NOMO-1 treated with dmso at 0.1 percent for 144 hours (cell line): ENCODE measurements at regions not wholly inside any gene's neighbourhood (a gene's known extent, or its start where the extent isn't known, plus 50 kb on each side); places are given as distances from the start of the nearest gene placed in this dataset.
"Not testable (repeated sequence)": the region's sequence is repeated elsewhere in the genome, so short reads cannot be mapped to it uniquely, and the experiment has no call there.

ENCODE experiments used
- DNase-seq: peaks from one replicate; lab custom pipeline; 2025; ENCODE audit not compliant: unreplicated experiment; lab: John Stamatoyannopoulos, UW

GRCh38 chr13:85610024-85610423 lies 189.2 kb downstream of the SLITRK6 start:
- no peak for DNase-seq

DNA sequence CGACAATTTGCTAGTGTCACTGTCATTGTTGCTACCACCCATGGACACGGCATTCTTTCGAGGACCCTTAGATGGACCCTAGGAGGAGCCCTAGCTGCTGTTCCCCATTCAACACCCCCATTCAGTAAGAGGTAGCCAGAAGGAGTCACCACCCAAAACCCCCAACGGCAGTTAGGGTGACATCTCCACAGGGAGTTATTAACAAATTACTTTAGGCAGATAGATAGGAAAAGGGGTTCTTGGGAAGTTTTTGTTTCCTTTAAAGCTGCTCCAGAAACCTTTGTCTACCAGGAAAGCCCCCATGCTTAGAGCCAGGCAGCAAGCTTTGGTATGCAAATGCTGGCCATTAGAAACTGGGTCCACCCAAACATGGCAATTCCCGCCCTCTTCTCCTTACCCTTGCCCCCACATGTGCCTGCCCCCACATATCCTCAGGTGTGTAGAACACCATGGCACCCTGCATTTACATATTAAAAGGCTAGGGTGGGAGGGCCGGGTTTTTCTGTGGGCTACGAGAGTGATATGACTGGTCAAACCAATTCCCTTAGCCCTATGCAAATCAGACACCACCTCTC lies 190.9 kb downstream of the SLITRK6 start:
- DNase-seq: no peak

DNA sequence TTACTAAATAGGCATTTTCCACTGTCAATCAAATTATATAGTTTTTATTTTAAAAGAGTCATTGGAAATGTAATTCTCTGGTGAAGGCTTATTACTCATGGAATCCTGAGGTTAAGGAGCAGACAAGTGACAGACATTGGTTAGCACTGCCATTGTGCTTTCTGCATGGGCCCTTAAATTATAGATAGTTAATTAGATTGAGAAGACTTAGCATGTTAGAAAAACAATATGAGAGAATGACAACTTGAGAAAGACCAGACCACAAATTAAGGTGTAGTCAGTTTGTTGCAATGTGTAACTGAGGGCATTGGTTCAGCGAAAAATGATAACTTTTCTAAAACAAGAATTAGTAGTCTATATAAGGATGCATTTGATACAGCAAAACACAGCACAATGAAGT lies 195.5 kb downstream of the SLITRK6 start:
- DNase-seq: no peak

DNA sequence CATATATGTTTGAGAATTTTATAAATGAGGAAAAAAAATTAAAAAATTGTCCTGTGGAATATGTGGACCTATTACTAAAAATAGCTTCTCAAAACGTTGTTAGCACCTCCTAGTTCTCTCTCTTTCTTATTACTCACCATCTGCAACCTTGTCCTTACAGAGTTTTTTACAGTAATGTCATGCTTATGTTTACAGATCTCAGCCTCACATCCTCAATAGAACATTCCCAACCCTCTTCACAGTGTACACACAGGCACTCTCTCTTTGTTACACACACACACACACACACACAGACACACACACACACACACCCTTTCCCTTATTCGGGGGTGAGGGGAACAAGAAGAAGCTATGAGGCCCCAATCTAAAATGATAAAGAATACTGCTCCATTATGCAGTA lies 197.7 kb downstream of the SLITRK6 start:
- DNase-seq: no peak

DNA sequence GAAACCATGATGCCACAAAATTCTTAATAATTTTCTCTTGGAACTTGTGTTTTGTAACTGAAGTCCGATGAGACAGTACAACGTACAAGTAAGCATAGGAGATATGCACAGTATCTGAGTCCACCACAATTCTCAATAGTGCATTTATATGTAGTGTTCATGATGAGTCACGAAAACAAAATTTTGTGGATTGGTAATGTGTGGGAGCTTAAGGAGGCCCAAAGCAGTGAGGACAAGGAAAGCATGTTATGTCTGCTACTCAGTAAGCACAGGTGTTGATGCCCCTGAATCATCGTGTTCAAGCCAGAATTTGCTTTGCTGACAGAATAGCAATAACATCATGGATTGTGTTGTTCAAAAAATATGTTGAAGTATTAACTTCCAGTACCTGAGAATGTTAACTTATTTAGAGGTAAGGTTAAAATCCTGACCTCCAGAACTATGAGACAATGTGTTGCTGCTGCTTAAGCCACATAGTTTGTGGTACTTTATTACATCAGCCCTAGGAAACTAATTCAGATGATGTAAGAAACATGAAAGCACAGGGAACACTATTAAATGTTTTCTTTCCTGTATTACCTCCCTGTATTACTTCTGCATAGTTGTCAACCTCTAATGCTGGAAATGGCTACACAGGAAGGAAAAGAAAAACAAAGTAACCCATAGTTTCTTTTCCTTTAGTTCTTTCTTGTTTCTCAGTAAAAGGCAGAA lies 201.3 kb downstream of the SLITRK6 start:
- no peak for DNase-seq

DNA sequence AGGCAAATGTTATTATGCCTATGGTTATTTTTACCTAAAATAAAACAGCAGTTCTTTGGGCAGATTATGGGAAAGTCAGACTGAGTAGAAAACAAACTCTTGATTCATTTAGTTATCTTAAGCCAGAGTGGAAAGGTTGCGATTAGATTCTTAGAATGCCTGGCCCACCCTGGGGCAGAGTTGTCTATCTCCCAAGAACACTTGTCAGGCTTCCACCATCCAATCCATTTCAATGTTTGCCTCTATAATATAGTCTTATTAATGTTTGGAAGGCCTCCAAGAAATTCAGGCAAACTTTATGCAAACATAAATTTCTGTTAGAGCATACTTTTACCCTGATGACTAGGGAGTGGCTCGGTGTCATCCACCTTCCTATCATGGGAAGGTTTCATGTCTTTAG lies 207.0 kb downstream of the SLITRK6 start:
- DNase-seq: no peak

GRCh38 chr13:85590231-85590931 lies 208.8 kb downstream of the SLITRK6 start:
- DNase-seq: no peak

DNA sequence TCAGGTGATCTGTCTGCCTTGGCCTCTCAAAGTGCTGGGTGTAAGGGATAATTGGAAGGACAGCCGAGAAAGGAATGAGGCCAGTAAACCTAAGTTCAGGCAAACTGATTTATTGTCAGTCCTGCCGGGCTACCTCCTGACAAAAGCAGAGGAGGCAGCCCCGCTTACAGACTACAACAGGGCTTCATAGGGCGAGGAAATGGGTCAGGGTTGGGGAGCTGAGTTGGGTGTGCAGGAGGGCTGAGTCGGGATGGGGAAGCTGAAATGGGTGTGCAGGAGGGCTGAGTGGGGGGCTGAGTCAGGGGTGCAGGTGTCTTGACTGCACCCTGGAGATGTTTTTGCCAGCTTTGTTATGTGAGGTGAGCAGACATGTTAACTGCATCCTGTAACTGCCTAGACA lies 210.2 kb downstream of the SLITRK6 start:
- DNase-seq: no peak

DNA sequence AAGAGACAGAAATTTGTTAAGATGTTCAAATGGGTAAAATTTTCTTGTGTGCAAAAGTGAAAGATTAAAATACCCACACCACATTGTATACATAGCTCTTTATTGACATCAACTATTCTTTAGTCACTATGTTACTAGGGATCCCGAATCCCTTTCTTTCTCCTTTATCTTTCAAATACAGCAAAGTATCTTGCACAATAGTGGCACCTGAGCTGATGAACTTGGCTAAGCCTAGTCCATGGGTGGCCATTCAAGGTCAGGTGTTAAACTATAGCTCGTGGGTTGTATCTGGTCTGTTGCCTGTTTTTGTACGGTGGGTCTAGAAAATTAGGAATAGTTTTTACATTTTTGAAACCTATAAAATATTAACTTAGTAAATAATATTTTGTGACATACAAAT lies 210.9 kb downstream of the SLITRK6 start:
- DNase-seq: no peak

GRCh38 chr13:85586856-85587255 lies 212.4 kb downstream of the SLITRK6 start:
- DNase-seq: no peak

DNA sequence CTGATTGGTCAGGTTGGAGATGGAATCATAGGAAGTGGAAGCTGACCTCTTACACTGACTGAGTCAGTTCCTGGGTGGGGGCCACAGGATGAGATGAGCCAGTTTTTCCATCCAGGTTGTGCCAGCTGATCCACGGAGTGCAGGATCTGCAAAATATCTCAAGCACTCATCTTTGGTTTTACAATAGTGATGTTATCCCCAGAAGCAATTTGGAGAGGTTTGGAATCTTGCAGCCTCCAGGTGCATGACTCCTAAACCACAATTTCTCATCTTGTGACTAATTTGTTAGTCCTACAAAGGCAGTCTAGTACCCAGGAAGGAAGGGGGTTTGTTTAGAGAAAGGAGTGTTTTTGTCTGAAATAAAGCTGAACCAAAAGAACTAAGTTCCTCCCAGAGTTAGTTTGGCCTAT lies 212.8 kb downstream of the SLITRK6 start:
- DNase-seq: no peak

DNA sequence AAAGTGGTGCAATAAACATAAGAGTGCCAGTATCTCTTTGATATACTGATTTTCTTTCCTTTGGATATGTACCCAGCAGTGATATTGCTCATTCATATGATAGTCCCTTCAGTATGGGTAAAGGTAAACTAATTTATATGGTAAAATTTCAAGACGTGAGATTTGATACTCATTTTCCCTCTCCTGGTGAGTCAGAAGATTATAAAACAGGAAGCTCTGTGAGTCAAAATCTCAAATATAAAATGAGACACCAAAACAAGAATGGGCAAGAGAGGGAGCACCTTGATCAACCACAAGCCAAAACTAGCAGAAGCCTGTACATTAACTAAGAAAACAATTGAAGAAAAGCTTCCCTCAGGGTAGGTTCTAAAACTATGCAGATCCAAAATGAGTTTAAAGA lies 216.3 kb downstream of the SLITRK6 start:
- no peak for DNase-seq

- no peak for DNase-seq
Observed at GRCh38 chr13:85575110-85575509, 224.1 kb downstream of the SLITRK6 start.

DNA sequence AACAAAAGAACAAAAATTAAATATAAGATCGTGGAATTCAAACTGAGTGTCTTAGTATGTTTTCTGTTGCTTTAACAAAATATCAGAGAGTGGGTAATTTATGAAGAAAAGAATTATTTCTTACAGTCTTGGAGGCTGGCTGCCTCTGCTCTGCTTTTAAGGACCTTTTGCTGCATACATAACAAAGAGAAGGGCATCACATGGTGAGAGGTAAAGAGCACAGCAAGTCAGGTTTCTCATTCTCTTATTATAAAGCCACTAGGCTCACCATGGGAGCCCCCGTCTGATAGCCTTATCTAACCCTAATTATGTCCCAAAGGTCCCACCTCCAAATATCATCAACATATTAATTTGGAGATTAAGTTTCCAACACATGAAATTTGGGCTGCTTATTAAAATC lies 231.3 kb downstream of the SLITRK6 start:
- no peak for DNase-seq

- DNase-seq: no peak
Observed at GRCh38 chr13:85565652-85566051, 233.6 kb downstream of the SLITRK6 start.

GRCh38 chr13:85564598-85564997 lies 234.6 kb downstream of the SLITRK6 start:
- no peak for DNase-seq

- DNase-seq: no peak
Observed at GRCh38 chr13:85562282-85562681, 236.9 kb downstream of the SLITRK6 start.

DNA sequence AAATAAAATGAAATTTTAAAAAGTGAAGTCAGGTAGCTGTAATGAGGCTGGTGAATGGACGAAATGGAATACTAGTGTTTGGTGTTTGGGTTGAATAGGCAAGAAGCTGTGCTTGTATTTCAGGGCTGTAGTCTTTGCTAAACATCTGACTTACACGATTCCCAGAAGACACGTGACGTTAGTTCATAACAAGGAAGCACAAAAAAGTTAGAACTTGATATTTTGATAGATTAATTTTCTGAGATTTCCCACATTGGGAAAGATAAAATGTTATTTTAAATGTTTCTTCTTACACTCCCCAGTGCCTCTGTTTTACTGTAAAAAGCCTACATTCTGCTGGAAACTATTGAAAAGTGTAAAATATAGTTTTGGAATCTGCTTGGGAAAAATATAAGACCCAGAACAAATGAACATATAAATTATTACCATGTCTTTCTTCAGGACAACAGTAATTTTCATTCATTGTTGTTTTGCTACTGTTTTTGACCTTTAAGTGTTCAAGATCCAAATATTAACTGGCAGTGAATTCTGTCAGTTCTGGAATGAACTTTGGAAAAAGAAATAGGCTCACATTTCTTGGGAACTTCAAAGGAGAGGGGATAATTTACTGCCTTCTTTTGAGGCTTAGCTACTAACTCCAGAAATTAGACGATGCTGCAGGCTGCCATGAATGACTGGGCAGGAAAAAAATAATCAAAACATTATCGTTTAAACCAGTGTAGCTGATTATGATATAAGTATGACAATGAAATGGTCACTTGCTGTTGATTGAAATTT lies 241.3 kb downstream of the SLITRK6 start:
- DNase-seq: no peak

- DNase-seq: no peak
Observed at GRCh38 chr13:85551012-85551411, 248.2 kb downstream of the SLITRK6 start.

GRCh38 chr13:85549819-85550218 lies 249.4 kb downstream of the SLITRK6 start:
- DNase-seq: no peak

DNA sequence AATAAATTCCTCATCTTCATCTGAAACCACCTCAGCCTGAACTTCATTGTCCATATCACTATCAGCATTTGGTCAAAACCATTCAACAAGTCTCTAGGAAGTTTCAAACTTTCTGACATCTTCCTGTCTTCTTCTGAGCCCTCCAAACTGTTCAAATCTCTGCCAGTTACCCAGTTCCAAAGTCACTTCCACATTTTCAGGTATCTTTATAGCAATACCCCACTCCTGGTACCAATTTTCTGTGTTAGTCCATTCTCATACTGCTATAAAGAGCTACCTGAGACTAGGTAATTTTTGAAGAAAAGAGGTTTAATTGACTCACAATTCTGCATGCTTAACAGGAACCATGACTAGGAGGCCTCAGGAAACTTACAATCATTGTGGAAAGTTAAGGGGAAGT lies 250.4 kb downstream of the SLITRK6 start:
- DNase-seq: not testable (repeated sequence)

DNA sequence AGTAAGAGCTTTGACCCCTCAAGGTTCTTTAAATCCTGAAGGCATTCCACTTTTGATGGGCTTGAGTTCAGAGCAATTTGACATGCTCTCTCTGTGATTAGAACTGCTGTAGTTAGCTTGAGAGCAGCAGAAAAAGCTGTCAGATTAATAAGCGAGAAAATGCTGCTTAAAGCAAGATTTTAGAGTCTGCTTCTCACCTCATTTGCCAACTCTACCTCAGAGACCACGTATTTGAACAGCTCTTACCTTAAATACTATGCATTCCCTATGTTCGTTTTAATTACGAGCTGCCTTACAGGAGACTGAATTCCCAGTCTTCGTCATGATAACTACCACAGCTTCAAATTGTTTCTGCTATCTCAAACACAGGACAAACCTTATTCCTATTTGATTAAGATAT lies 253.4 kb downstream of the SLITRK6 start:
- DNase-seq: no peak
